IMR-90 (cell line): ENCODE measurements at regions not wholly inside any gene's neighbourhood (a gene's known extent, or its start where the extent isn't known, plus 50 kb on each side); places are given as distances from the start of the nearest gene placed in this dataset.

ENCODE experiments used
- ATAC-seq: fragments of 200-7000 bp; cut with Tn5 transposase; 2 replicates; pipeline ENCODE4 v1.9.1; 2020; ENCODE audit warnings: low read depth, mild to moderate bottlenecking, moderate library complexity
- BruUV-seq: library from RNA; stranded (reverse); fragments of 400-500 nt; replicated peaks from 2 replicates; lab custom pipeline; 2021; lab: Mats Ljungman, UMichigan
- CTCF ChIA-PET: fragments of 300-600 bp; formaldehyde crosslinking; extraction: SDS; loops from one replicate; lab custom pipeline; 2021; ENCODE audit warnings: antibody characterized with exemption; lab: Yijun Ruan, JAX
- POLR2A ChIA-PET: fragments of 300-600 bp; sonication (Branson Sonifier 250); formaldehyde crosslinking; loops from one replicate; lab custom pipeline; 2022; ENCODE audit warnings: antibody characterized with exemption; ENCODE audit not compliant: unreplicated experiment; lab: Charles Lee
- DNase-seq: peaks from one replicate; pipeline ENCODE4 v3.0.0; 2013
- H2AFZ ChIP-seq: replicated peaks from 2 replicates; pipeline ENCODE3; 2013; ENCODE audit warnings: low read length, mild to moderate bottlenecking; ENCODE audit not compliant: poor library complexity
- H2AK5ac ChIP-seq: 2 replicates; pipeline ENCODE4 v1.6.1; 2013; ENCODE audit warnings: low read depth, low read length, inconsistent platforms
- H2AK9ac ChIP-seq: replicated peaks from 2 replicates; pipeline ENCODE3; 2013; ENCODE audit warnings: mild to moderate bottlenecking, low read depth, low read length, moderate library complexity; ENCODE audit not compliant: poor library complexity
- H2BK120ac ChIP-seq: 2 replicates; pipeline ENCODE4 v1.6.1; 2013; ENCODE audit warnings: low read depth, low read length, inconsistent platforms
- H2BK15ac ChIP-seq: 3 replicates; pipeline ENCODE4 v1.6.1; 2013; ENCODE audit warnings: low read depth, low read length, inconsistent platforms
- H2BK20ac ChIP-seq: 2 replicates; pipeline ENCODE4 v1.6.1; 2013; ENCODE audit warnings: low read depth, mild to moderate bottlenecking, inconsistent platforms, low read length, moderate library complexity
- H2BK5ac ChIP-seq: 2 replicates; pipeline ENCODE4 v1.6.1; 2013; ENCODE audit warnings: mild to moderate bottlenecking, low read depth, low read length, inconsistent platforms; ENCODE audit not compliant: poor library complexity, severe bottlenecking
- H3K14ac ChIP-seq: replicated peaks from 2 replicates; pipeline ENCODE4 v1.6.1; 2013; ENCODE audit warnings: low read depth, low read length, inconsistent platforms
- H3K18ac ChIP-seq: 2 replicates; pipeline ENCODE4 v1.6.1; 2013; ENCODE audit warnings: low read depth, low read length, control low read depth
- H3K23ac ChIP-seq: 2 replicates; pipeline ENCODE4 v1.6.1; 2013; ENCODE audit warnings: low read depth, low read length, inconsistent platforms
- H3K27ac ChIP-seq: 2 replicates; pipeline ENCODE4 v1.5.1; 2013; ENCODE audit warnings: mild to moderate bottlenecking, control low read depth, low read length; ENCODE audit not compliant: insufficient read depth
- H3K27me3 ChIP-seq: 2 replicates; pipeline ENCODE4 v1.6.1; 2013; ENCODE audit warnings: low read length; ENCODE audit not compliant: control insufficient read depth, insufficient read depth
- H3K36me3 ChIP-seq: 2 replicates; pipeline ENCODE4 v1.6.1; 2013; ENCODE audit warnings: low read length, mixed read lengths; ENCODE audit not compliant: control insufficient read depth, insufficient read depth
- H3K4ac ChIP-seq: 2 replicates; pipeline ENCODE4 v1.6.1; 2013; ENCODE audit warnings: low read depth, low read length, inconsistent platforms
- H3K4me1 ChIP-seq: 2 replicates; pipeline ENCODE4 v1.6.1; 2013; ENCODE audit warnings: low read length, mixed read lengths; ENCODE audit not compliant: control insufficient read depth, insufficient read depth
- H3K4me2 ChIP-seq: 2 replicates; pipeline ENCODE4 v1.6.1; 2013; ENCODE audit warnings: low read depth, mild to moderate bottlenecking, control low read depth, low read length, moderate library complexity
- H3K4me3 ChIP-seq: 2 replicates; pipeline ENCODE4 v1.5.1; 2013; ENCODE audit warnings: low read depth, mild to moderate bottlenecking, control low read depth, low read length, moderate library complexity; ENCODE audit not compliant: insufficient read depth
- H3K56ac ChIP-seq: 2 replicates; pipeline ENCODE4 v1.6.1; 2013; ENCODE audit warnings: low read length, inconsistent platforms; ENCODE audit not compliant: insufficient read depth; ENCODE audit errors: extremely low read depth
- H3K79me1 ChIP-seq, 2 experiments: 2 replicates each; pipeline ENCODE4 v1.6.1; 2013; ENCODE audit warnings: low read length in 2 of 2, inconsistent platforms in 1 of 2, low read depth in 1 of 2
- H3K9ac ChIP-seq: 2 replicates; pipeline ENCODE4 v1.6.1; 2013; ENCODE audit warnings: low read depth, low read length, control low read depth
- H3K9me1 ChIP-seq: 2 replicates; pipeline ENCODE4 v1.6.1; 2013; ENCODE audit warnings: low read length, inconsistent platforms; ENCODE audit not compliant: insufficient read depth
- H3K9me3 ChIP-seq: 2 replicates; pipeline ENCODE4 v1.6.1; 2013; ENCODE audit warnings: low read length; ENCODE audit not compliant: control insufficient read depth, insufficient read depth
- H4K20me1 ChIP-seq: 2 replicates; pipeline ENCODE4 v1.6.1; 2013; ENCODE audit warnings: low read length, inconsistent platforms; ENCODE audit not compliant: insufficient read depth
- H4K5ac ChIP-seq: 2 replicates; pipeline ENCODE4 v1.6.1; 2013; ENCODE audit warnings: mild to moderate bottlenecking, low read depth, low read length, control low read depth
- H4K8ac ChIP-seq, 2 experiments: 2 replicates each; pipeline ENCODE4 v1.6.1; 2013; ENCODE audit warnings: low read depth in 2 of 2, low read length in 2 of 2, control low read depth in 1 of 2, inconsistent platforms in 1 of 2
- H4K91ac ChIP-seq: 2 replicates; pipeline ENCODE4 v1.6.1; 2013; ENCODE audit warnings: low read depth, low read length, inconsistent platforms; ENCODE audit not compliant: insufficient read depth
- ELK1 ChIP-seq: fragments of 150-350 bp; IDR thresholded peaks from 2 replicates; pipeline ENCODE4 v1.6.1; 2016; ENCODE audit warnings: low read depth, mild to moderate bottlenecking, low read length, moderate library complexity, borderline replicate concordance
- NFE2L2 ChIP-seq: fragments of 150-350 bp; IDR thresholded peaks from 2 replicates; pipeline ENCODE4 v1.6.1; 2016; ENCODE audit warnings: low read depth, mild to moderate bottlenecking, low read length
- WGBS, 2 experiments: methylation state at CpG; one replicate each; pipeline versions ENCODE4 v1.1.5 to v1.1.7; 2013; ENCODE audit warnings: missing lambda C conversion rate in 2 of 2; ENCODE audit not compliant: insufficient read length in 1 of 2; ENCODE audit errors: extremely low coverage in 2 of 2; 5-methylcytosine and 5-hydroxymethylcytosine counted together
- dilution Hi-C: fragments of 300-500 bp; cut with HindIII; formaldehyde crosslinking; loops from one replicate; pipeline ENCODE4 v1.14.3; 2018; ENCODE audit warnings: low sequenced_read_pairs; ENCODE audit not compliant: unreplicated experiment
- in situ Hi-C: fragments of 300-500 bp; cut with MboI; formaldehyde crosslinking; loops from 3 replicates; pipeline ENCODE4 v1.14.3; 2019; ENCODE audit warnings: low sequenced_read_pairs, inconsistent platforms, mixed read lengths
- intact Hi-C: fragments of 100-400 bp; cut with micrococcal nuclease; formaldehyde crosslinking; loops from 2 replicates; pipeline ENCODE4 v1.10.0; 2022

GRCh38 chr4:34850968-34851367 lies 1393.3 kb downstream of the ARAP2 start:
- no peak for DNase-seq
- ATAC-seq = no peak

More at GRCh38 chr4:34850968-34851367, 1393.3 kb downstream of the ARAP2 start:
- Histone ChIP-seq H3K9ac (no peak overlapping the region), H2BK120ac (no peak overlapping the region), H3K23ac (no peak overlapping the region), H3K27me3 (no peaks in the 10 kb centered on the region), H3K18ac (no peak overlapping the region), H2AK9ac (no peak overlapping the region), H3K14ac (no peak overlapping the region), H3K36me3 (no peaks in the 10 kb centered on the region), H3K56ac (no peak overlapping the region), H4K20me1 (no peaks in the 10 kb centered on the region), H4K8ac (no peak overlapping the region), H3K4ac (no peak overlapping the region), H2AK5ac (no peak overlapping the region), H3K4me1 (no peaks in the 10 kb centered on the region), H2AFZ (no peak overlapping the region), H3K9me1 (no peaks in the 10 kb centered on the region), H3K27ac (no peak overlapping the region), H2BK15ac (no peak overlapping the region), H2BK20ac (no peak overlapping the region), H3K9me3 (peaks cover 8% of the 10 kb centered on the region; the same call in 1 of the 2 replicates), H3K4me2 (no peak overlapping the region), H2BK5ac (no peak overlapping the region), H3K4me3 (no peak overlapping the region), H3K79me1 (no peaks in the 10 kb centered on the region), H4K5ac (no peak overlapping the region), H4K91ac (no peak overlapping the region)
- TF ChIP-seq NFE2L2 (no peak), ELK1 (no peak)
- ChIA-PET CTCF (no interaction called here), POLR2A (no interaction called here)
- intact Hi-C loops (no loop called here), in situ Hi-C loops (no loop called here), dilution Hi-C loops (no loop called here)
- BruUV-seq = no TSS peak
- WGBS, 2 experiments = no CpG with 5 or more reads among the region's 4 CpGs
